Upper lobe of left lung (tissue), 6 donors: ENCODE measurements at regions not wholly inside any gene's neighbourhood (a gene's known extent, or its start where the extent isn't known, plus 50 kb on each side); places are given as distances from the start of the nearest gene placed in this dataset.
A peak's percentile ranks its signal among the peaks of the same experiment; 100 is the strongest.

Experiments
- ATAC-seq, 2 donors: fragments of 200-7000 bp; cut with Tn5 transposase; one replicate each; pipeline ENCODE4 v1.9.1; 2022; ENCODE audit warnings: mild to moderate bottlenecking in 2 of 2, moderate library complexity in 2 of 2; ENCODE audit not compliant: low FRiP score in 2 of 2
- DNase-seq, 2 donors: peaks; one replicate each; pipeline ENCODE4 v3.0.0-alpha.2; 2019 to 2020
- H3K27ac ChIP-seq, 4 donors: fragments of 200-600 bp; sonication (generic); one replicate each; pipeline ENCODE4 v1.5.1; 2016 to 2019
- H3K27me3 ChIP-seq, 4 donors: fragments of 200-600 bp; sonication (generic); one replicate each; pipeline ENCODE4 v1.5.1; 2017 to 2019
- H3K36me3 ChIP-seq, 4 donors: fragments of 200-600 bp; sonication (generic); one replicate each; pipeline ENCODE4 v1.5.1; 2016 to 2019
- H3K4me1 ChIP-seq, 4 donors: fragments of 200-600 bp; sonication (generic); one replicate each; pipeline ENCODE4 v1.5.1; 2018 to 2019
- H3K4me3 ChIP-seq, 4 donors: fragments of 200-600 bp; sonication (generic); one replicate each; pipeline ENCODE4 v1.5.1; 2017 to 2019; ENCODE audit warnings: mild to moderate bottlenecking in 2 of 4, moderate library complexity in 1 of 4
- H3K9me3 ChIP-seq, 4 donors: fragments of 200-600 bp; sonication (generic); one replicate each; pipeline ENCODE4 v1.5.1; 2018 to 2019
- EP300 ChIP-seq, 4 donors: sonication (generic); formaldehyde crosslinking; IDR thresholded peaks; one replicate each; pipeline ENCODE4 v1.5.1; 2017; ENCODE audit warnings: antibody characterized with exemption in 4 of 4, control low read depth in 2 of 4
- POLR2A ChIP-seq, 4 donors: fragments of 450-650 bp; IDR thresholded peaks; one replicate each; pipeline ENCODE4 v1.5.1; 2016 to 2017; ENCODE audit warnings: antibody characterized with exemption in 4 of 4, mild to moderate bottlenecking in 2 of 4
- POLR2AphosphoS5 ChIP-seq, 2 donors: sonication (generic); formaldehyde crosslinking; IDR thresholded peaks; one replicate each; pipeline ENCODE4 v1.5.1; 2017; ENCODE audit warnings: antibody characterized with exemption in 2 of 2
- WGBS, 2 donors: methylation state at CpG; one replicate each; pipeline ENCODE4 v1.1.5; 2017 to 2018; 5-methylcytosine and 5-hydroxymethylcytosine counted together
- TF ChIP-seq, protein P1 (sequence below), 6 experiments: fragments of 450-650 bp in 4 of 6; fragments of 200-600 bp in 2 of 6; sonication (generic) in 2 of 6; IDR thresholded peaks; one replicate each; pipeline ENCODE4 v1.5.1; 2016 to 2019; ENCODE audit warnings: antibody characterized with exemption in 6 of 6
- donor health status: DM: no; HTN: no; CAD: no; lungs with moderate emphysema.
- donor health status: DM: no; HTN: yes; CAD: no; lungs with severe emphysema.

DNA sequence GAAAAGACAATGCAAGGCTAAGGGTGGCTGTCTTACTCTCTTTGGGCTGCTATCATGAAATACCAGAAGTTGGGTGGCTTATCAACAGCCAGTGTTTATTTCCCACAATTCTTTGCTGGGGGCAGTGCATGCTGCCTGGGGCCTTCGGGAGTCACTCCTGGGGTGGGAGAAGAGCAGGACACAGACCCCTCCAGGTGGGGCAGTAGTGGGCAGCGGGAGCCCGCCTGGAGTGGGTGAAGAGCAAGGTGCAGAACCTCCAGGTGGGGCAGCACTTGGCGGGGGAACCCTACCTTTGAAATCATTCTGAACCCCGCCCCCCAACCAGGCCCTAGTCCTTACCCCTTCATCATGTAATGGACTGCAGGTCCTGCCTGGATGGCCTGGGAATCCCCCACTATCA, 69.6 kb upstream of the THBS2 start:
- no peak overlapping the region for H3K27ac ChIP-seq
- no peaks in the 10 kb centered on the region for H3K9me3 ChIP-seq
- peaks cover 0 to 3% (median 0%) of the 10 kb centered on the region in 4 donors for H3K4me1 ChIP-seq
- WGBS, 2 donors = 91 to 95% methylated on average over 4 to 5 of the region's 5 CpGs
- H3K27me3 ChIP-seq = no peaks in the 10 kb centered on the region
- ATAC-seq (no peak), DNase-seq (no peak)
- no peaks in the 10 kb centered on the region for H3K36me3 ChIP-seq
- TF ChIP-seq POLR2AphosphoS5 (IDR thresholded peaks at IDR 0.05) (no peak), POLR2A (IDR thresholded peaks at IDR 0.05) (no peak)
- no peak overlapping the region for H3K4me3 ChIP-seq

GRCh38 chr6:169321546-169321945, 67.9 kb upstream of the THBS2 start:
- WGBS, 2 donors = 74 to 79% methylated on average over 7 of the region's 7 CpGs
- Histone ChIP-seq H3K27ac (no peak overlapping the region), H3K4me3 (no peak overlapping the region), H3K27me3 (no peaks in the 10 kb centered on the region), H3K4me1 (peaks cover 0 to 3% (median 0%) of the 10 kb centered on the region in 4 donors), H3K9me3 (no peaks in the 10 kb centered on the region), H3K36me3 (no peaks in the 10 kb centered on the region)
- DNase-seq (no peak), ATAC-seq (no peak)
- TF ChIP-seq EP300 (IDR thresholded peaks at IDR 0.05) = no peak
- no peak for TF ChIP-seq POLR2AphosphoS5 (IDR thresholded peaks at IDR 0.05)
- TF ChIP-seq POLR2A (IDR thresholded peaks at IDR 0.05) = no peak
- TF ChIP-seq, protein P1, sequence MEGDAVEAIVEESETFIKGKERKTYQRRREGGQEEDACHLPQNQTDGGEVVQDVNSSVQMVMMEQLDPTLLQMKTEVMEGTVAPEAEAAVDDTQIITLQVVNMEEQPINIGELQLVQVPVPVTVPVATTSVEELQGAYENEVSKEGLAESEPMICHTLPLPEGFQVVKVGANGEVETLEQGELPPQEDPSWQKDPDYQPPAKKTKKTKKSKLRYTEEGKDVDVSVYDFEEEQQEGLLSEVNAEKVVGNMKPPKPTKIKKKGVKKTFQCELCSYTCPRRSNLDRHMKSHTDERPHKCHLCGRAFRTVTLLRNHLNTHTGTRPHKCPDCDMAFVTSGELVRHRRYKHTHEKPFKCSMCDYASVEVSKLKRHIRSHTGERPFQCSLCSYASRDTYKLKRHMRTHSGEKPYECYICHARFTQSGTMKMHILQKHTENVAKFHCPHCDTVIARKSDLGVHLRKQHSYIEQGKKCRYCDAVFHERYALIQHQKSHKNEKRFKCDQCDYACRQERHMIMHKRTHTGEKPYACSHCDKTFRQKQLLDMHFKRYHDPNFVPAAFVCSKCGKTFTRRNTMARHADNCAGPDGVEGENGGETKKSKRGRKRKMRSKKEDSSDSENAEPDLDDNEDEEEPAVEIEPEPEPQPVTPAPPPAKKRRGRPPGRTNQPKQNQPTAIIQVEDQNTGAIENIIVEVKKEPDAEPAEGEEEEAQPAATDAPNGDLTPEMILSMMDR (IDR thresholded peaks at IDR 0.05) = no peak

DNA sequence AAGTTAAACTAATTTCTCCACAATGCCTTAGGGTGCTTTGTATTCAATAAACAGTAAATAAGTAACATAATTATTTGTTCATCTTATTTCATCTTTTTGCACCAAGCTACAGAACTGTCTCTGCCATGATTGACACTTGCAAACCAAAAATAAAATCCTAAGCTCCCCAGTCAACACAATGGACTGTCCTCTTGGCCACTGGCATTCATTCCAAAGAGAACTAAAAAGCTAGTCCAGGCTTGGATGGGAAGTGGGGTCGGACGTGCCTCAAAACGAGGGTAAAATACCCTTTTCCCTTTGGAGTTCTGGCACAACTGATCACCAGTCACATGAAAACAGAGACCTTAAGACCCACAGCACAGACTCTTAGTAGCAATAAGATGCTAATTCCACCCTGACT, 66.4 kb upstream of the THBS2 start:
- Histone ChIP-seq H3K4me1 (no peaks in the 10 kb centered on the region), H3K27ac (no peak overlapping the region), H3K36me3 (no peaks in the 10 kb centered on the region), H3K4me3 (no peak overlapping the region), H3K27me3 (no peaks in the 10 kb centered on the region), H3K9me3 (no peaks in the 10 kb centered on the region)
- DNase-seq = no peak
- TF ChIP-seq, protein P1 (IDR thresholded peaks at IDR 0.05) = no peak
- TF ChIP-seq POLR2A (IDR thresholded peaks at IDR 0.05) (no peak), POLR2AphosphoS5 (IDR thresholded peaks at IDR 0.05) (no peak), EP300 (IDR thresholded peaks at IDR 0.05) (no peak)
- WGBS, 2 donors = 82% methylated on average over 3 of the region's 3 CpGs
- ATAC-seq = peak in 1 of 2 donors; percentile 58

GRCh38 chr6:169317441-169318202, 64.0 kb upstream of the THBS2 start:
- ATAC-seq (no peak), DNase-seq (no peak)
- no peaks in the 10 kb centered on the region for H3K36me3 ChIP-seq
- H3K4me1 ChIP-seq = no peaks in the 10 kb centered on the region
- H3K4me3 ChIP-seq = no peak overlapping the region
- no peak for TF ChIP-seq POLR2A (IDR thresholded peaks at IDR 0.05)
- no peak overlapping the region for H3K27ac ChIP-seq
- H3K27me3 ChIP-seq = no peaks in the 10 kb centered on the region
- WGBS, 2 donors = 86 to 91% methylated on average over 26 of the region's 26 CpGs
- no peaks in the 10 kb centered on the region for H3K9me3 ChIP-seq

- Histone ChIP-seq H3K27ac (no peak overlapping the region), H3K9me3 (no peaks in the 10 kb centered on the region), H3K36me3 (no peaks in the 10 kb centered on the region), H3K27me3 (no peaks in the 10 kb centered on the region), H3K4me1 (no peaks in the 10 kb centered on the region), H3K4me3 (no peak overlapping the region)
- ATAC-seq (no peak), DNase-seq (no peak)
- no peak for TF ChIP-seq POLR2AphosphoS5 (IDR thresholded peaks at IDR 0.05)
- no peak for TF ChIP-seq POLR2A (IDR thresholded peaks at IDR 0.05)
- TF ChIP-seq, protein P1 (IDR thresholded peaks at IDR 0.05) = no peak
- TF ChIP-seq EP300 (IDR thresholded peaks at IDR 0.05) = no peak
- 88 to 96% methylated on average over 5 of the region's 5 CpGs for WGBS, 2 donors
Measured at GRCh38 chr6:169316651-169317050, 63.0 kb upstream of the THBS2 start.
